GM20000 (cell line): ENCODE measurements at regions not wholly inside any gene's neighbourhood (a gene's known extent, or its start where the extent isn't known, plus 50 kb on each side); places are given as distances from the start of the nearest gene placed in this dataset.

Experiments used
- DNase-seq: peaks from one replicate; pipeline ENCODE4 v3.0.0; 2012; ENCODE audit warnings: low spot score
- CTCF ChIP-seq: IDR thresholded peaks from 2 replicates; pipeline ENCODE4 v1.5.1; 2012; ENCODE audit warnings: mild to moderate bottlenecking, control low read depth; ENCODE audit errors: extremely low read depth, missing control alignments

- TF ChIP-seq CTCF, result no peak
These were observed 1029.5 kb downstream of the MCTP2 start for GRCh38 chr15:95260856-95261255.

GRCh38 chr15:95261546-95261945 lies 1030.2 kb downstream of the MCTP2 start:
- no peak for TF ChIP-seq CTCF
- no peak for DNase-seq

More at GRCh38 chr15:95260856-95261255, 1029.5 kb downstream of the MCTP2 start:
- DNase-seq, result no peak

GRCh38 chr15:95261968-95262367 lies 1030.6 kb downstream of the MCTP2 start:
- TF ChIP-seq CTCF, result no peak
- DNase-seq, result no peak

- no peak for TF ChIP-seq CTCF
These were observed 1031.7 kb downstream of the MCTP2 start for GRCh38 chr15:95262866-95263564.

GRCh38 chr15:95263751-95264150 lies 1032.4 kb downstream of the MCTP2 start:
- DNase-seq, result no peak
- TF ChIP-seq CTCF, result no peak

More at GRCh38 chr15:95262866-95263564, 1031.7 kb downstream of the MCTP2 start:
- DNase-seq, result no peak

GRCh38 chr15:95265419-95265997 lies 1034.1 kb downstream of the MCTP2 start:
- no peak for DNase-seq

More at GRCh38 chr15:95265419-95265997, 1034.1 kb downstream of the MCTP2 start:
- no peak for TF ChIP-seq CTCF
